SU-DHL-6 (cell line): ENCODE measurements at regions not wholly inside any gene's neighbourhood (a gene's known extent, or its start where the extent isn't known, plus 50 kb on each side); places are given as distances from the start of the nearest gene placed in this dataset.

Experiments used
- CTCF ChIP-seq: fragments of 200-600 bp; sonication (generic); IDR thresholded peaks from one replicate; pipeline ENCODE4 v1.5.1; 2017; ENCODE audit warnings: antibody characterized with exemption, mild to moderate bottlenecking, low read length, moderate library complexity; ENCODE audit not compliant: insufficient read depth, poor library complexity, severe bottlenecking
- EZH2phosphoT487 ChIP-seq: fragments of 200-600 bp; sonication (generic), shearing (Covaris generic); conservative IDR thresholded peaks from 2 replicates; pipeline ENCODE4 v1.6.1; 2018; ENCODE audit warnings: mild to moderate bottlenecking, antibody characterized with exemption, low read length, moderate library complexity, mixed read lengths

GRCh38 chr5:130652176-130652575 is 512.9 kb downstream of the HINT1 start:
- TF ChIP-seq CTCF = no peak
- TF ChIP-seq EZH2phosphoT487 = no peak
